Suprapubic skin (tissue), 4 donors: ENCODE measurements at regions not wholly inside any gene's neighbourhood (a gene's known extent, or its start where the extent isn't known, plus 50 kb on each side); places are given as distances from the start of the nearest gene placed in this dataset.

Experiments
- EP300 ChIP-seq: sonication (generic); formaldehyde crosslinking; IDR thresholded peaks from one replicate; pipeline ENCODE4 v1.6.1; 2017; ENCODE audit warnings: antibody characterized with exemption
- POLR2A ChIP-seq, 2 donors: fragments of 450-650 bp; IDR thresholded peaks; one replicate each; pipeline ENCODE4 v1.6.1; 2017; ENCODE audit warnings: antibody characterized with exemption in 2 of 2, mild to moderate bottlenecking in 2 of 2, moderate library complexity in 2 of 2
- POLR2AphosphoS5 ChIP-seq, 3 donors: sonication (generic); formaldehyde crosslinking; IDR thresholded peaks; one replicate each; pipeline ENCODE4 v1.6.1; 2017; ENCODE audit warnings: antibody characterized with exemption in 3 of 3
- TF ChIP-seq, protein P1 (sequence below), 2 donors: fragments of 200-600 bp in 1 of 2; fragments of 450-650 bp in 1 of 2; sonication (generic) in 1 of 2; IDR thresholded peaks; one replicate each; pipeline ENCODE4 v1.5.1; 2016 to 2019; ENCODE audit warnings: antibody characterized with exemption in 2 of 2, mild to moderate bottlenecking in 1 of 2, moderate library complexity in 1 of 2

DNA sequence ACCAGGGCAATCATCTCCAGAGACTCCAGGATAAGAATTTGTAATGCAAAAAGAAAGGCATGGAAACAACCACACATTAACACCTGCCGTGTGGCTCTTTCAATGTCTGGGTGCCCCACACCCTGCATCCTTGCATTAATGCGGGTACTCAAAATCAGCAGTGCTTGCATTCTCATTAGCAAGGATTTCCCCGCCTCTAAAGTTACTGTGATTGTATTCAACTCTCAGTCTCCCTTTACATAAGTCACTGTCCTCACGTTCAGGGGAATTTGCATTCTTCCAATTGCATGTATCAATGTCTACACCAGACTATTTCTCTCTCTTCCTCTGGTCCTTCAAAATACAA, 324.3 kb downstream of the FOXL1 start:
- TF ChIP-seq, protein P1, sequence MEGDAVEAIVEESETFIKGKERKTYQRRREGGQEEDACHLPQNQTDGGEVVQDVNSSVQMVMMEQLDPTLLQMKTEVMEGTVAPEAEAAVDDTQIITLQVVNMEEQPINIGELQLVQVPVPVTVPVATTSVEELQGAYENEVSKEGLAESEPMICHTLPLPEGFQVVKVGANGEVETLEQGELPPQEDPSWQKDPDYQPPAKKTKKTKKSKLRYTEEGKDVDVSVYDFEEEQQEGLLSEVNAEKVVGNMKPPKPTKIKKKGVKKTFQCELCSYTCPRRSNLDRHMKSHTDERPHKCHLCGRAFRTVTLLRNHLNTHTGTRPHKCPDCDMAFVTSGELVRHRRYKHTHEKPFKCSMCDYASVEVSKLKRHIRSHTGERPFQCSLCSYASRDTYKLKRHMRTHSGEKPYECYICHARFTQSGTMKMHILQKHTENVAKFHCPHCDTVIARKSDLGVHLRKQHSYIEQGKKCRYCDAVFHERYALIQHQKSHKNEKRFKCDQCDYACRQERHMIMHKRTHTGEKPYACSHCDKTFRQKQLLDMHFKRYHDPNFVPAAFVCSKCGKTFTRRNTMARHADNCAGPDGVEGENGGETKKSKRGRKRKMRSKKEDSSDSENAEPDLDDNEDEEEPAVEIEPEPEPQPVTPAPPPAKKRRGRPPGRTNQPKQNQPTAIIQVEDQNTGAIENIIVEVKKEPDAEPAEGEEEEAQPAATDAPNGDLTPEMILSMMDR (IDR thresholded peaks at IDR 0.05): no peak
- TF ChIP-seq POLR2AphosphoS5 (IDR thresholded peaks at IDR 0.05): no peak
- TF ChIP-seq POLR2A (IDR thresholded peaks at IDR 0.05): no peak
- no peak for TF ChIP-seq EP300
